Calu3 (cell line): ENCODE measurements at regions not wholly inside any gene's neighbourhood (a gene's known extent, or its start where the extent isn't known, plus 50 kb on each side); places are given as distances from the start of the nearest gene placed in this dataset.

Source experiments
- BruUV-seq: library from RNA; stranded (reverse); fragments of 400-500 nt; replicated peaks from 2 replicates; lab custom pipeline; 2021; lab: Mats Ljungman, UMichigan
- CTCF ChIA-PET: fragments of 300-600 bp; sonication (Branson Sonifier 250); formaldehyde crosslinking; loops from one replicate; lab custom pipeline; 2022; ENCODE audit warnings: antibody characterized with exemption; lab: Charles Lee
- DNase-seq: peaks from one replicate; pipeline ENCODE4 v3.0.0; 2022
- H3K27ac Mint-ChIP-seq: one replicate; pipeline ENCODE4 v1.8.0; 2022; ENCODE audit warnings: mixed read lengths; ENCODE audit not compliant: unreplicated experiment
- H3K27me3 Mint-ChIP-seq: one replicate; pipeline ENCODE4 v1.8.0; 2022; ENCODE audit warnings: mixed read lengths; ENCODE audit not compliant: unreplicated experiment
- H3K36me3 Mint-ChIP-seq: one replicate; pipeline ENCODE4 v1.8.0; 2022; ENCODE audit warnings: mild to moderate bottlenecking, moderate library complexity, mixed read lengths; ENCODE audit not compliant: insufficient read depth, unreplicated experiment
- H3K4me1 Mint-ChIP-seq: one replicate; pipeline ENCODE4 v1.8.0; 2022; ENCODE audit warnings: mild to moderate bottlenecking, low read depth, mixed read lengths; ENCODE audit not compliant: unreplicated experiment
- H3K4me3 Mint-ChIP-seq: one replicate; pipeline ENCODE4 v1.8.0; 2022; ENCODE audit warnings: mild to moderate bottlenecking, low read depth, moderate library complexity, mixed read lengths; ENCODE audit not compliant: unreplicated experiment
- H3K9me3 Mint-ChIP-seq: one replicate; pipeline ENCODE4 v1.8.0; 2022; ENCODE audit warnings: low read depth, mixed read lengths; ENCODE audit not compliant: unreplicated experiment
- intact Hi-C: fragments of 100-400 bp; cut with micrococcal nuclease; formaldehyde crosslinking; loops from one replicate; pipeline ENCODE4 v1.10.0; 2022; ENCODE audit not compliant: unreplicated experiment
- TF ChIP-seq, protein P1 (sequence below): fragments of 200-600 bp; IDR thresholded peaks from one replicate; pipeline ENCODE4 v1.8.0; 2022; ENCODE audit warnings: antibody characterized with exemption; ENCODE audit not compliant: unreplicated experiment

DNA sequence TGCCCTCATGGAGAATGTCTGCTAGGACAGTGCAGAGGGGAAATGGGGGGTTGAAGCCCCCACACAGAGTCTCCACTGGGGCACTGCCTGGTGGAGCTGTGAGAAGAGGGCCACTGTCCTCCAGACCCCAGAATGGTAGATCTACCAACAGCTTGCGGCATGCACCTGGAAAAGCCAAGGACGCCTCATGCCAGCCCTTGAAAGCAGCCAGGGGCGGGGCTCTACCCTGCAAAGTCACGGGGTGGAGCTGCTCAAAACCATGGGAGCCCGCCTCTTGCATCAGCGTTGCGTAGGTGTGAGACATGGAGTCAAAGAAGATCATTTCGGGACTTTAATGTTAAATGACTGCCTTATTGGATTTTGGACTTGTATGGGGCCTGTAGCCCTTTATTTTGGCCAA, 157.6 kb downstream of the DSEL start:
- Mint-ChIP-seq H3K9me3 (no peaks in the 10 kb centered on the region), H3K4me1 (peaks cover 19% of the 10 kb centered on the region), H3K36me3 (peaks cover 9% of the 10 kb centered on the region), H3K4me3 (no peak overlapping the region), H3K27ac (peak overlapping the region; percentile 99), H3K27me3 (no peaks in the 10 kb centered on the region)
- CTCF ChIA-PET = no interaction called here
- TF ChIP-seq, protein P1, sequence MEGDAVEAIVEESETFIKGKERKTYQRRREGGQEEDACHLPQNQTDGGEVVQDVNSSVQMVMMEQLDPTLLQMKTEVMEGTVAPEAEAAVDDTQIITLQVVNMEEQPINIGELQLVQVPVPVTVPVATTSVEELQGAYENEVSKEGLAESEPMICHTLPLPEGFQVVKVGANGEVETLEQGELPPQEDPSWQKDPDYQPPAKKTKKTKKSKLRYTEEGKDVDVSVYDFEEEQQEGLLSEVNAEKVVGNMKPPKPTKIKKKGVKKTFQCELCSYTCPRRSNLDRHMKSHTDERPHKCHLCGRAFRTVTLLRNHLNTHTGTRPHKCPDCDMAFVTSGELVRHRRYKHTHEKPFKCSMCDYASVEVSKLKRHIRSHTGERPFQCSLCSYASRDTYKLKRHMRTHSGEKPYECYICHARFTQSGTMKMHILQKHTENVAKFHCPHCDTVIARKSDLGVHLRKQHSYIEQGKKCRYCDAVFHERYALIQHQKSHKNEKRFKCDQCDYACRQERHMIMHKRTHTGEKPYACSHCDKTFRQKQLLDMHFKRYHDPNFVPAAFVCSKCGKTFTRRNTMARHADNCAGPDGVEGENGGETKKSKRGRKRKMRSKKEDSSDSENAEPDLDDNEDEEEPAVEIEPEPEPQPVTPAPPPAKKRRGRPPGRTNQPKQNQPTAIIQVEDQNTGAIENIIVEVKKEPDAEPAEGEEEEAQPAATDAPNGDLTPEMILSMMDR = no peak
- intact Hi-C loops = no loop called here
- no peak for DNase-seq
- no TSS peak for BruUV-seq

DNA sequence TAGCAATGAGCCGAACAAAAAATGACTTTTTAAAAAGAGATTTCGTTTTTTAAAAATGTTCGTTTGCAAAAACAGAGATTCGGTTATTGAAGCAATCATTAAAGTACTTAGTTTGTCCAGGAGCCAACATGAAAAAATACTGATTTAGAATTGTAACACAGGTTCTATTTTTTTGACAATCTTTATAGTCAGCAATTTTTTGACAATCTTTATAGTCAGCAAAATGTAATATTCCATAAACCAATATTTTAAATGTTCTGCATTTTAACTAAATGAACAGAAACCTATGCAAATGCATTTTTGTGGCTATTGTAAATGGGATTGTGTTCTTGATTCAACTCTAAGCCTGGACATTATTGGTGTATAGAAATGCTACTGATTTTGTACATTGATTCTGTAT, 161.8 kb downstream of the DSEL start:
- no TSS peak for BruUV-seq

DNA sequence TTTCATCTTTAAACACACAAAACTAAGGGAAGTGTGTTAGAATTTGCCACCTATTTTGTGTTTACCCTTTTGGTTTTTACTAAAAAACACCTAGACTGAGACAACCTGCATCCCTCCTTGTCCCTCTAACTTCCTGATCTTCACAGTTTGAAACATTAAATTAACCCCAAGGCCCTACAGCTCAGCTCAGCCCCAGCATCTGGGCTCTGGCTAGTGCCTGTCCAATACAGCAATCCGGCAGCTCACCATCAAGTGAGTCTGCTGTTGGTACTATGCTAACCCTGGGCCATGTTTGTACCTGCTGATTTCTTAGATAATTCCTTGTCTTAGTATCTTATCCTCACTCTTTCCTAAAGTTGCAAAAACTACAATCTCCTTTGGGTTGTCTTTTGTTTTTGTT, 162.4 kb downstream of the DSEL start:
- CTCF ChIA-PET = no interaction called here
- Mint-ChIP-seq H3K27me3 (no peaks in the 10 kb centered on the region), H3K27ac (no peak overlapping the region), H3K36me3 (no peaks in the 10 kb centered on the region), H3K4me1 (peaks cover 1% of the 10 kb centered on the region), H3K4me3 (no peak overlapping the region), H3K9me3 (no peaks in the 10 kb centered on the region)
- no peak for DNase-seq
- TF ChIP-seq, protein P1 = no peak
- intact Hi-C loops = no loop called here
- no TSS peak for BruUV-seq

More for the DNA sequence above, 161.8 kb downstream of the DSEL start:
- Mint-ChIP-seq H3K27ac (no peak overlapping the region), H3K4me1 (peaks cover 7% of the 10 kb centered on the region), H3K9me3 (no peaks in the 10 kb centered on the region), H3K36me3 (no peaks in the 10 kb centered on the region), H3K4me3 (no peak overlapping the region), H3K27me3 (no peaks in the 10 kb centered on the region)
- CTCF ChIA-PET = no interaction called here
- intact Hi-C loops = no loop called here
- DNase-seq = no peak
- TF ChIP-seq, protein P1 = no peak

DNA sequence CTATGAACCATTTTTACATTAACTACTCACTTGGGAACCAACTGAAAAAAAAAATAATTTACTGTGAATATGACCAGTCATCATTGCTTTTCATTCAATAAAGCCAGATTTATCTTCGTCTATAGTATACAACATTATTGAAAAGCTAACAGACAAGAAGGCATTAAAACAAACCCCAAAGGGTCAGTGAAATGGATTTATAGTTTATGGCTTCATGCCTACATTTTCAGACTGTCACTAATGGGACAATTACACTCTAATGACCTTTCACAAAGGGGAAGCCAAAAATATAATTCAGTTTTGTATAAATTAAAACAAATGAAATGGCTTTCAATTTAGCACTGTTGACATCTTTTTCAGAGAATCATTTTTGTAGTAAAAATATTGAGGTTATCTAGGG, 169.1 kb downstream of the DSEL start:
- no peaks in the 10 kb centered on the region for H3K27me3 Mint-ChIP-seq

More for the DNA sequence above, 169.1 kb downstream of the DSEL start:
- no peaks in the 10 kb centered on the region for H3K4me1 Mint-ChIP-seq
- no peaks in the 10 kb centered on the region for H3K36me3 Mint-ChIP-seq
- no peaks in the 10 kb centered on the region for H3K9me3 Mint-ChIP-seq
- CTCF ChIA-PET = no interaction called here
- DNase-seq = no peak
- BruUV-seq = no TSS peak
- intact Hi-C loops = no loop called here
- no peak overlapping the region for H3K27ac Mint-ChIP-seq
- H3K4me3 Mint-ChIP-seq = no peak overlapping the region
- TF ChIP-seq, protein P1 = no peak
